ENCODE measurements at regions not wholly inside any gene's neighbourhood (a gene's known extent, or its start where the extent isn't known, plus 50 kb on each side); places are given as distances from the start of the nearest gene placed in this dataset.

GRCh38 chr16:51719376-51719775, 568.3 kb upstream of the SALL1 start:
- no peak for TF ChIP-seq CTCF (IDR thresholded peaks at IDR 0.05; ENCODE audit: low read length, missing control alignments)
- no peak overlapping the region for H3K4me3 ChIP-seq (replicated peaks; ENCODE audit: low read depth, low read length)
- no peak for DNase-seq (ENCODE audit: low read depth)

- DNase-seq (ENCODE audit: low read depth) = no peak
- H3K4me3 ChIP-seq (replicated peaks; ENCODE audit: low read depth, low read length) = no peak overlapping the region
- TF ChIP-seq CTCF (IDR thresholded peaks at IDR 0.05; ENCODE audit: low read length, missing control alignments) = no peak
Observed at GRCh38 chr16:51716195-51716594, 565.1 kb upstream of the SALL1 start.

- no peak for TF ChIP-seq CTCF (IDR thresholded peaks at IDR 0.05; ENCODE audit: low read length, missing control alignments)
- no peak for DNase-seq (ENCODE audit: low read depth)
- H3K4me3 ChIP-seq (replicated peaks; ENCODE audit: low read depth, low read length) = no peak overlapping the region
Observed at GRCh38 chr16:51713502-51713901, 562.4 kb upstream of the SALL1 start.

- no peak overlapping the region for H3K4me3 ChIP-seq (replicated peaks; ENCODE audit: low read depth, low read length)
- no peak for TF ChIP-seq CTCF (IDR thresholded peaks at IDR 0.05; ENCODE audit: low read length, missing control alignments)
- no peak for DNase-seq (ENCODE audit: low read depth)
Observed at GRCh38 chr16:51710905-51711563, 560.0 kb upstream of the SALL1 start.

GRCh38 chr16:51710186-51710585, 559.1 kb upstream of the SALL1 start:
- H3K4me3 ChIP-seq (replicated peaks; ENCODE audit: low read depth, low read length) = no peak overlapping the region
- no peak for DNase-seq (ENCODE audit: low read depth)
- TF ChIP-seq CTCF (IDR thresholded peaks at IDR 0.05; ENCODE audit: low read length, missing control alignments) = no peak

- no peak for DNase-seq (ENCODE audit: low read depth)
- no peak overlapping the region for H3K4me3 ChIP-seq (replicated peaks; ENCODE audit: low read depth, low read length)
- no peak for TF ChIP-seq CTCF (IDR thresholded peaks at IDR 0.05; ENCODE audit: low read length, missing control alignments)
Observed at GRCh38 chr16:51708861-51709260, 557.8 kb upstream of the SALL1 start.

- no peak overlapping the region for H3K4me3 ChIP-seq (replicated peaks; ENCODE audit: low read depth, low read length)
- no peak for TF ChIP-seq CTCF (IDR thresholded peaks at IDR 0.05; ENCODE audit: low read length, missing control alignments)
- no peak for DNase-seq (ENCODE audit: low read depth)
Observed at GRCh38 chr16:51707666-51708065, 556.6 kb upstream of the SALL1 start.

All from fibroblast of pulmonary artery (primary cell).